A549 (cell line): ENCODE measurements at regions not wholly inside any gene's neighbourhood (a gene's known extent, or its start where the extent isn't known, plus 50 kb on each side); places are given as distances from the start of the nearest gene placed in this dataset.

ENCODE experiments used
- BCL3 ChIP-seq: fragments of >200 bp; sonication (Bioruptor Twin); formaldehyde crosslinking; IDR thresholded peaks from 3 replicates; pipeline ENCODE4 v1.6.1; 2016
- CEBPB ChIP-seq, 2 experiments: fragments of >200 bp in 1 of 2; sonication (Bioruptor Twin) in 1 of 2; formaldehyde crosslinking in 1 of 2; IDR thresholded peaks; 2 replicates each; pipeline ENCODE4 v1.6.1; 2012 to 2016
- CTCF ChIP-seq: fragments of >200 bp; sonication (Bioruptor Twin); formaldehyde crosslinking; IDR thresholded peaks from 3 replicates; pipeline ENCODE4 v1.5.1; 2016
- EP300 ChIP-seq, 2 experiments: fragments of >200 bp; sonication (Bioruptor Twin); formaldehyde crosslinking; IDR thresholded peaks; 2 replicates in 1 of 2; 3 replicates in 1 of 2; pipeline ENCODE4 v1.6.1; 2016 to 2017
- MAZ ChIP-seq: fragments of 150-350 bp; IDR thresholded peaks from 2 replicates; pipeline ENCODE4 v1.6.1; 2014; ENCODE audit warnings: antibody characterized with exemption, low read depth, low read length, borderline replicate concordance
- NR3C1 ChIP-seq: fragments of >200 bp; sonication (Bioruptor Twin); formaldehyde crosslinking; IDR thresholded peaks from 3 replicates; pipeline ENCODE4 v1.6.1; 2017
- POLR2A ChIP-seq: IDR thresholded peaks from 2 replicates; pipeline ENCODE4 v1.6.1; 2012; ENCODE audit warnings: mild to moderate bottlenecking, low read length
- RNF2 ChIP-seq: fragments of 200-600 bp; sonication (generic); IDR thresholded peaks from 2 replicates; pipeline ENCODE4 v1.6.1; 2016; ENCODE audit warnings: low read depth, mild to moderate bottlenecking, antibody characterized with exemption, moderate library complexity, borderline replicate concordance

GRCh38 chr6:147000545-147001488 lies 203.4 kb upstream of the STXBP5 start:
- TF ChIP-seq POLR2A = no peak
- no peak for TF ChIP-seq RNF2
- TF ChIP-seq BCL3 = no peak
- TF ChIP-seq CTCF = no peak
- no peak for TF ChIP-seq MAZ
- TF ChIP-seq EP300 (IDR thresholded peaks at IDR 0.05) = no peak
- no peak for TF ChIP-seq CEBPB (IDR thresholded peaks at IDR 0.05)
- no peak for TF ChIP-seq NR3C1
